K562 (cell line): ENCODE measurements at regions not wholly inside any gene's neighbourhood (a gene's known extent, or its start where the extent isn't known, plus 50 kb on each side); places are given as distances from the start of the nearest gene placed in this dataset.

Experiments used
- ATAC-seq: fragments of 200-7000 bp; cut with Tn5 transposase; 3 replicates; pipeline ENCODE4 v1.9.1; 2020; ENCODE audit warnings: moderate library complexity
- BruUV-seq: library from RNA; stranded (reverse); fragments of 400-500 nt; replicated peaks from 2 replicates; lab custom pipeline; 2021; lab: Mats Ljungman, UMichigan
- CTCF ChIA-PET: fragments of 300-600 bp; formaldehyde crosslinking; extraction: SDS; loops from one replicate; lab custom pipeline; 2021; ENCODE audit warnings: low intra/inter-chr PET ratio; lab: Yijun Ruan, JAX
- POLR2A ChIA-PET: fragments of 300-600, 350-650 bp; sonication (Branson Sonifier 250); formaldehyde crosslinking; extraction: SDS; loops from one replicate; lab custom pipeline; 2021; ENCODE audit warnings: antibody characterized with exemption, inconsistent platforms; lab: Yijun Ruan, JAX
- DNase-seq, 4 experiments: peaks; one replicate each; pipeline versions ENCODE4 v3.0.0 to v3.0.0-alpha.2; 2011 to 2018; ENCODE audit warnings: low spot score in 3 of 4, mixed read lengths in 3 of 4; ENCODE audit errors: extremely low read depth in 1 of 4
- FAIRE-seq: peaks from 2 replicates; lab custom pipeline; 2011; peaks lifted over from hg19 to GRCh38; lab: Jason Lieb, UNC
- H2AFZ ChIP-seq: 2 replicates; pipeline ENCODE4 v1.6.0; 2011; ENCODE audit warnings: low read depth, low read length, control low read depth, inconsistent platforms
- H3K27ac ChIP-seq: fragments of 200-600 bp; 3 replicates; pipeline ENCODE4 v1.8.0; 2011; ENCODE audit warnings: low read depth, mild to moderate bottlenecking, control low read depth, inconsistent platforms, low read length, moderate library complexity, mixed read lengths; ENCODE audit errors: extremely low read depth
- H3K27me3 ChIP-seq, 2 experiments: fragments of 300-600 bp in 1 of 2; 2 replicates in 1 of 2; 3 replicates in 1 of 2; pipeline versions ENCODE4 v1.6.0 to v1.8.0; 2011; ENCODE audit warnings: inconsistent platforms in 2 of 2, low read length in 2 of 2, mild to moderate bottlenecking in 1 of 2, mixed read lengths in 1 of 2, moderate library complexity in 1 of 2; ENCODE audit not compliant: control insufficient read depth in 2 of 2, insufficient read depth in 2 of 2
- H3K36me3 ChIP-seq: fragments of 300-600 bp; 3 replicates; pipeline ENCODE4 v1.8.0; 2011; ENCODE audit warnings: mild to moderate bottlenecking, low read length, inconsistent platforms; ENCODE audit not compliant: control insufficient read depth, insufficient read depth
- H3K4me1 ChIP-seq, 2 experiments: fragments of 200-600 bp in 1 of 2; replicated peaks in 1 of 2; 2 replicates in 1 of 2; 3 replicates in 1 of 2; pipeline versions ENCODE4 v1.5.1 to v1.8.0; 2011; ENCODE audit warnings: inconsistent platforms in 2 of 2, low read length in 2 of 2, mild to moderate bottlenecking in 1 of 2, mixed read lengths in 1 of 2, moderate library complexity in 1 of 2; ENCODE audit not compliant: control insufficient read depth in 2 of 2, insufficient read depth in 2 of 2
- H3K4me2 ChIP-seq: 2 replicates; pipeline ENCODE4 v1.6.1; 2011; ENCODE audit warnings: low read length, control low read depth, inconsistent platforms, mixed read lengths; ENCODE audit not compliant: insufficient read depth
- H3K4me3 ChIP-seq: fragments of 200-600 bp; sonication (generic), shearing (Covaris generic); 2 replicates; pipeline ENCODE4 v1.5.1; 2016; ENCODE audit warnings: control low read depth, inconsistent platforms
- H3K79me2 ChIP-seq: fragments of 200-600 bp; 3 replicates; pipeline ENCODE4 v1.8.0; 2011; ENCODE audit warnings: low read length, inconsistent platforms; ENCODE audit not compliant: control insufficient read depth, insufficient read depth
- H3K9ac ChIP-seq, 2 experiments: 2 replicates each; pipeline versions ENCODE4 v1.6.0 to v1.6.1; 2011; ENCODE audit warnings: low read depth in 2 of 2, low read length in 2 of 2, control low read depth in 1 of 2, inconsistent platforms in 1 of 2, mild to moderate bottlenecking in 1 of 2, mixed read lengths in 1 of 2; ENCODE audit not compliant: insufficient read depth in 1 of 2
- H3K9me1 ChIP-seq: one replicate; pipeline ENCODE4 v1.6.0; 2011; ENCODE audit warnings: inconsistent platforms, mild to moderate bottlenecking, low read length, moderate library complexity; ENCODE audit not compliant: control insufficient read depth, insufficient read depth
- H3K9me3 ChIP-seq: replicated peaks from 2 replicates; pipeline ENCODE4 v1.5.1; 2011; ENCODE audit warnings: low read depth, low read length, inconsistent platforms; ENCODE audit not compliant: control insufficient read depth, insufficient read depth
- H4K20me1 ChIP-seq: replicated peaks from 2 replicates; pipeline ENCODE4 v1.6.1; 2011; ENCODE audit warnings: low read length, inconsistent platforms, mixed read lengths; ENCODE audit not compliant: control insufficient read depth, insufficient read depth
- CTBP1 ChIP-seq: fragments of 450-650 bp; IDR thresholded peaks from 2 replicates; pipeline ENCODE4 v1.6.1; 2016; ENCODE audit warnings: borderline replicate concordance
- FOXP1 ChIP-seq: sonication (generic); formaldehyde crosslinking; IDR thresholded peaks from 2 replicates; pipeline ENCODE4 v1.8.0; 2022; ENCODE audit warnings: mild to moderate bottlenecking, missing genetic modification reagents
- HNRNPL ChIP-seq: fragments of 200-400 bp; formaldehyde crosslinking; IDR thresholded peaks from 2 replicates; pipeline ENCODE4 v1.6.1; 2017; ENCODE audit warnings: low read depth, mild to moderate bottlenecking, low read length
- NEUROD1 ChIP-seq: fragments of 150-350 bp; IDR thresholded peaks from 2 replicates; pipeline ENCODE4 v1.6.1; 2014; ENCODE audit warnings: borderline replicate concordance, low read length, low read depth; ENCODE audit not compliant: partially characterized antibody
- POLR2H ChIP-seq: IDR thresholded peaks from 2 replicates; pipeline ENCODE4 v1.6.1; 2016; ENCODE audit warnings: missing genetic modification characterization, low read depth, mild to moderate bottlenecking, control low read depth, missing compliant biosample characterization, moderate library complexity
- RBBP5 ChIP-seq: fragments of 200-600 bp; sonication (generic); IDR thresholded peaks from 2 replicates; pipeline ENCODE4 v1.6.1; 2012; ENCODE audit warnings: borderline replicate concordance, mild to moderate bottlenecking, low read length, control low read depth, inconsistent platforms; ENCODE audit not compliant: insufficient read depth, poor library complexity, severe bottlenecking
- SRF ChIP-seq, 2 experiments: fragments of 250-450, 450-650 bp in 1 of 2; sonication (Bioruptor Pico) in 1 of 2; sonication (generic) in 1 of 2; formaldehyde crosslinking; IDR thresholded peaks; 2 replicates each; pipeline versions ENCODE4 v1.5.0 to v1.5.1; 2020 to 2022; ENCODE audit warnings: mild to moderate bottlenecking in 1 of 2, missing genetic modification reagents in 1 of 2
- TAF1 ChIP-seq: IDR thresholded peaks from 2 replicates; pipeline ENCODE4 v1.6.1; 2011; ENCODE audit warnings: mild to moderate bottlenecking, low read length, moderate library complexity; ENCODE audit not compliant: insufficient read depth, control insufficient read depth, severe bottlenecking; ENCODE audit errors: extremely low read depth
- TAL1 ChIP-seq: fragments of 450-650 bp; IDR thresholded peaks from 2 replicates; pipeline ENCODE4 v1.6.1; 2016; ENCODE audit warnings: mild to moderate bottlenecking
- ZNF263 ChIP-seq: sonication (generic); formaldehyde crosslinking; IDR thresholded peaks from 2 replicates; pipeline ENCODE4 v1.8.0; 2022; ENCODE audit warnings: mild to moderate bottlenecking, missing genetic modification reagents, borderline replicate concordance
- WGBS: fragments of 100-300 bp; shearing (Covaris generic); methylation state at CpG from one replicate; pipeline ENCODE4 v1.1.6; 2016; ENCODE audit warnings: low coverage, mixed read lengths; ENCODE audit not compliant: insufficient coverage; ENCODE audit errors: missing lambda C conversion rate; 5-methylcytosine and 5-hydroxymethylcytosine counted together
- in situ Hi-C: fragments of 300-500 bp; cut with MboI; formaldehyde crosslinking; loops from 4 replicates; pipeline ENCODE4 v1.15.0; 2018; ENCODE audit warnings: inconsistent platforms, mixed read lengths
- intact Hi-C: fragments of 100-400 bp; cut with micrococcal nuclease; formaldehyde crosslinking; loops from 2 replicates; pipeline ENCODE4 v1.14.2; 2022
- TF ChIP-seq, protein P1 (sequence below), 2 experiments: fragments of 450-650 bp; IDR thresholded peaks; 2 replicates each; pipeline ENCODE4 v1.6.1; 2016; ENCODE audit warnings: mild to moderate bottlenecking in 2 of 2, borderline replicate concordance in 1 of 2, low read depth in 1 of 2, moderate library complexity in 1 of 2

GRCh38 chr4:157575339-157575738 is 354.8 kb downstream of the GRIA2 start:
- Histone ChIP-seq H2AFZ (no peak overlapping the region), H3K36me3 (no peaks in the 10 kb centered on the region), H4K20me1 (no peaks in the 10 kb centered on the region), H3K27me3 (no peaks in the 10 kb centered on the region), H3K4me2 (no peak overlapping the region), H3K9me1 (no peaks in the 10 kb centered on the region), H3K27ac (no peak overlapping the region), H3K9me3 (no peaks in the 10 kb centered on the region), H3K9ac (no peak overlapping the region), H3K79me2 (no peaks in the 10 kb centered on the region), H3K4me3 (no peak overlapping the region), H3K4me1 (no peaks in the 10 kb centered on the region)
- BruUV-seq: no TSS peak
- no peak for FAIRE-seq
- whole genome bisulfite sequencing: 3% methylated on average over 8 of the region's 8 CpGs
- in situ Hi-C loops (no loop called here), intact Hi-C loops (no loop called here)
- TF ChIP-seq HNRNPL: no peak
- TF ChIP-seq SRF (CRISPR knock-in tag; IDR thresholded peaks at IDR 0.05): no peak
- TF ChIP-seq ZNF263 (CRISPR knock-in tag): no peak
- no peak for TF ChIP-seq POLR2H (tag)
- no peak for TF ChIP-seq NEUROD1
- TF ChIP-seq RBBP5: no peak
- no peak for TF ChIP-seq TAF1
- TF ChIP-seq CTBP1: no peak
- TF ChIP-seq, protein P1, sequence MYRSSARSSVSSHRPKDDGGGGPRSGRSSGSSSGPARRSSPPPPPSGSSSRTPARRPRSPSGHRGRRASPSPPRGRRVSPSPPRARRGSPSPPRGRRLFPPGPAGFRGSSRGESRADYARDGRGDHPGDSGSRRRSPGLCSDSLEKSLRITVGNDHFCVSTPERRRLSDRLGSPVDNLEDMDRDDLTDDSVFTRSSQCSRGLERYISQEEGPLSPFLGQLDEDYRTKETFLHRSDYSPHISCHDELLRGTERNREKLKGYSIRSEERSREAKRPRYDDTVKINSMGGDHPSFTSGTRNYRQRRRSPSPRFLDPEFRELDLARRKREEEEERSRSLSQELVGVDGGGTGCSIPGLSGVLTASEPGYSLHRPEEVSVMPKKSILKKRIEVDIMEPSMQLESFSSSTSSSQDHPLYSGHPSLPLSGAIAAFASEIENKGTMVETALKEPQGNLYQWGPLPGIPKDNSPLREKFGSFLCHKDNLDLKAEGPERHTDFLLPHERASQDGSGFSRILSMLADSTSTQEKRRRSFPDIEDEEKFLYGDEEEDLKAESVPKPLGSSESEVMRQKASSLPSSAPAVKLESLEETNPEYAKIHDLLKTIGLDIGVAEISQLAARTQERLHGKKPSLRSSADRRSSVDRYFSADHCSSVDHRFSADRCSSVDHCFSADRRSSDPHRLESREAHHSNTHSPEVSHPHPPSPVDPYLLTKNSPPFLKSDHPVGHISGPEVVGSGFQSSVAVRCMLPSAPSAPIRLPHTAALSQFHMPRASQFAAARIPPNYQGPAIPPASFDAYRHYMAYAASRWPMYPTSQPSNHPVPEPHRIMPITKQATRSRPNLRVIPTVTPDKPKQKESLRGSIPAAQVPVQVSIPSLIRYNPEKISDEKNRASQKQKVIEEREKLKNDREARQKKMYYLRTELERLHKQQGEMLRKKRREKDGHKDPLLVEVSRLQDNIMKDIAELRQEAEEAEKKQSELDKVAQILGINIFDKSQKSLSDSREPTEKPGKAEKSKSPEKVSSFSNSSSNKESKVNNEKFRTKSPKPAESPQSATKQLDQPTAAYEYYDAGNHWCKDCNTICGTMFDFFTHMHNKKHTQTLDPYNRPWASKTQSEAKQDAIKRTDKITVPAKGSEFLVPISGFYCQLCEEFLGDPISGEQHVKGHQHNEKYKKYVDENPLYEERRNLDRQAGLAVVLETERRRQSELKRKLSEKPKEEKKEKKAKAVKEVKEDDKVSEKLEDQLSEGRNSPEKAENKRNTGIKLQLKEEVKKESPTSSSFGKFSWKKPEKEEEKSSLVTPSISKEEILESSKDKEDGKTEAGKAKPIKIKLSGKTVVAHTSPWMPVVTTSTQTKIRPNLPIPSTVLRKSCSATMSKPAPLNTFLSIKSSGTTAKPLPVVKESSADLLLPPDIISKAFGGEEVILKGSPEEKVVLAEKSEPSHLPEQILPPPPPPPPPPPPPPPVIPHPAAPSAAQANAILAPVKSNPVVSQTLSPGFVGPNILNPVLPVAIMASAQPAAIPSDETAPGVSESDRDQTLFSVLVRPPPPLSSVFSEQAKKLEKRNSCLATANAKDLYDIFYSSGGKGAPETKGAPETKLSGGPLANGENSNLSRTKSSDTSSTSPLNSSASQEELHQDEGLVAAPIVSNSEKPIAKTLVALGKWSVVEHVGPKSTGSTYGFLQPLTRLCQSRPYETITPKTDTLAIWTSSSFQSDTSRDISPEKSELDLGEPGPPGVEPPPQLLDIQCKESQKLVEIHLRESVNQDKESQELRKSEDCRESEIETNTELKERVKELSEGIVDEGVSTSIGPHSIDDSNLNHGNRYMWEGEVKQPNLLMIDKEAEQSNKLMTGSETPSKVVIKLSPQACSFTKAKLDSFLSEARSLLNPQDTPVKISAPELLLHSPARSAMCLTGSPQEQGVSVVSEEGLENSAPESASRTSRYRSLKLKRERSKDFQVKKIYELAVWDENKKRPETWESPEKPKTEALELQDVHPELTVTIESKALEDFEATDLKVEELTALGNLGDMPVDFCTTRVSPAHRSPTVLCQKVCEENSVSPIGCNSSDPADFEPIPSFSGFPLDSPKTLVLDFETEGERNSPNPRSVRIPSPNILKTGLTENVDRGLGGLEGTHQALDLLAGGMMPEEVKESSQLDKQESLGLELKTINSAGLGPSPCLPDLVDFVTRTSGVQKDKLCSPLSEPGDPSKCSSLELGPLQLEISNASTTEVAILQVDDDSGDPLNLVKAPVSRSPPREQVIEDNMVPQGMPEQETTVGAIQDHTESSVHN (IDR thresholded peaks at IDR 0.05; ENCODE audit: borderline replicate concordance in 1 of 2, low read depth in 1 of 2): no peak
- TF ChIP-seq FOXP1 (CRISPR knock-in tag): no peak
- TF ChIP-seq TAL1: no peak
- ATAC-seq: no peak
- POLR2A ChIA-PET: no interaction called here
- CTCF ChIA-PET: no interaction called here
- DNase-seq: no peak
